ENCODE measurements at regions not wholly inside any gene's neighbourhood (a gene's known extent, or its start where the extent isn't known, plus 50 kb on each side); places are given as distances from the start of the nearest gene placed in this dataset.

- no peak for DNase-seq
Observed at GRCh38 chr10:24041834-24042233, 167.1 kb upstream of the KIAA1217 start.

GRCh38 chr10:24042884-24043283 is 166.1 kb upstream of the KIAA1217 start:
- no peak for DNase-seq

GRCh38 chr10:24046060-24046459 is 162.9 kb upstream of the KIAA1217 start:
- no peak for DNase-seq

- no peak for DNase-seq
Observed at GRCh38 chr10:24047176-24047575, 161.8 kb upstream of the KIAA1217 start.

- DNase-seq = no peak
Observed at GRCh38 chr10:24054421-24054820, 154.5 kb upstream of the KIAA1217 start.

GRCh38 chr10:24080207-24080606 is 128.7 kb upstream of the KIAA1217 start:
- DNase-seq = no peak

- no peak for DNase-seq
Observed at GRCh38 chr10:24086296-24087086, 122.4 kb upstream of the KIAA1217 start.

- DNase-seq = no peak
Observed at GRCh38 chr10:24091256-24091655, 117.7 kb upstream of the KIAA1217 start.

GRCh38 chr10:24096281-24096680 is 112.7 kb upstream of the KIAA1217 start:
- no peak for DNase-seq

GRCh38 chr10:24097751-24098207 is 111.2 kb upstream of the KIAA1217 start:
- no peak for DNase-seq

GRCh38 chr10:24104895-24105294 is 104.0 kb upstream of the KIAA1217 start:
- no peak for DNase-seq

- no peak for DNase-seq
Observed at GRCh38 chr10:24113901-24114300, 95.0 kb upstream of the KIAA1217 start.

GRCh38 chr10:24114556-24114955 is 94.4 kb upstream of the KIAA1217 start:
- no peak for DNase-seq

GRCh38 chr10:24115403-24115802 is 93.5 kb upstream of the KIAA1217 start:
- no peak for DNase-seq

GRCh38 chr10:24118246-24118645 is 90.7 kb upstream of the KIAA1217 start:
- no peak for DNase-seq

GRCh38 chr10:24119896-24120295 is 89.0 kb upstream of the KIAA1217 start:
- DNase-seq = no peak

GRCh38 chr10:24120646-24121045 is 88.3 kb upstream of the KIAA1217 start:
- DNase-seq = no peak

GRCh38 chr10:24127516-24127915 is 81.4 kb upstream of the KIAA1217 start:
- DNase-seq = no peak

GRCh38 chr10:24128066-24128730 is 80.7 kb upstream of the KIAA1217 start:
- no peak for DNase-seq

- no peak for DNase-seq
Observed at GRCh38 chr10:24132741-24133140, 76.2 kb upstream of the KIAA1217 start.

GRCh38 chr10:24133835-24134234 is 75.1 kb upstream of the KIAA1217 start:
- no peak for DNase-seq

- no peak for DNase-seq
Observed at GRCh38 chr10:24136070-24136469, 72.9 kb upstream of the KIAA1217 start.

- no peak for DNase-seq
Observed at GRCh38 chr10:24147321-24147720, 61.6 kb upstream of the KIAA1217 start.

- DNase-seq = no peak
Observed at GRCh38 chr10:24149640-24150039, 59.3 kb upstream of the KIAA1217 start.
